Esophagus (tissue), 2 donors: ENCODE measurements at regions not wholly inside any gene's neighbourhood (a gene's known extent, or its start where the extent isn't known, plus 50 kb on each side); places are given as distances from the start of the nearest gene placed in this dataset.

Experiments used
- H3K27ac ChIP-seq, 2 donors: one replicate each; pipeline ENCODE4 v1.5.1; 2013; ENCODE audit warnings: low read depth in 2 of 2, mild to moderate bottlenecking in 2 of 2, inconsistent platforms in 1 of 2, low read length in 1 of 2, moderate library complexity in 1 of 2
- H3K27me3 ChIP-seq, 2 donors: one replicate each; pipeline ENCODE4 v1.6.1; 2013; ENCODE audit warnings: low read length in 2 of 2, control low read depth in 1 of 2, mild to moderate bottlenecking in 1 of 2; ENCODE audit not compliant: insufficient read depth in 2 of 2, control insufficient read depth in 1 of 2
- H3K36me3 ChIP-seq, 2 donors: one replicate each; pipeline ENCODE4 v1.6.1; 2013; ENCODE audit warnings: low read length in 1 of 2; ENCODE audit not compliant: control insufficient read depth in 2 of 2, insufficient read depth in 2 of 2
- H3K4me1 ChIP-seq, 2 donors: one replicate each; pipeline ENCODE4 v1.6.1; 2013; ENCODE audit warnings: low read length in 1 of 2; ENCODE audit not compliant: control insufficient read depth in 2 of 2, insufficient read depth in 2 of 2
- H3K4me3 ChIP-seq, 2 donors: one replicate each; pipeline ENCODE4 v1.5.1; 2013; ENCODE audit warnings: low read length in 2 of 2, mild to moderate bottlenecking in 2 of 2, low read depth in 1 of 2, moderate library complexity in 1 of 2
- H3K9me3 ChIP-seq, 2 donors: one replicate each; pipeline ENCODE4 v1.6.1; 2013; ENCODE audit warnings: mild to moderate bottlenecking in 2 of 2, low read depth in 1 of 2, low read length in 1 of 2, moderate library complexity in 1 of 2; ENCODE audit not compliant: control insufficient read depth in 2 of 2, insufficient read depth in 1 of 2
- WGBS, 2 donors: extraction: QIAGEN DNeasy Blood & Tissue Kit; methylation state at CpG; one replicate each; pipeline ENCODE4 v1.1.7; 2013; 5-methylcytosine and 5-hydroxymethylcytosine counted together
- donor health status: healthy with polysubstance abuse.
- donor health status: Bipolar disorder and iron deficiency.

DNA sequence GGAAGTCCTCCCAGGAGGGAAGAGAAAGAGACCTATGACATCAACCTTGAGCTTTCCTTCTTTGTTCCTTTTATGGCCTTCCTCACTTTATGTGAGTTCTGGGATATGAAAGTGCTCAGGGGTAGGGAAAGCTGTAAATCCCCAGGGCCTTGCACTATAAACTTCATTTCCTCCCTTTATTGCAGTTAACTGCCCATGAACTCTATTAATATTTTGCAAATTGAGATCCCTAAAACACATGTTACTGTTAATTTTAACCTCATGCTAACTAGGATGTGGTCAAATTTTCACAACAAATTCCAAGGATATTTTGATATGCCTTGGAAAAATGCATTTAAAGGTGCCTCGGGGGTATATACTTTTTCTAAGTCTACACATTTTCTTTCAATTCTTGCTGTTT, 359.9 kb downstream of the OSR1 start:
- no peaks in the 10 kb centered on the region for H3K4me1 ChIP-seq
- no peaks in the 10 kb centered on the region for H3K27me3 ChIP-seq
- H3K9me3 ChIP-seq = no peaks in the 10 kb centered on the region
- H3K27ac ChIP-seq = no peak overlapping the region
- no peak overlapping the region for H3K4me3 ChIP-seq
- no peaks in the 10 kb centered on the region for H3K36me3 ChIP-seq
- 71 to 90% methylated on average over 1 of the region's 1 CpG for WGBS, 2 donors

GRCh38 chr2:18993756-18994338, 364.6 kb downstream of the OSR1 start:
- WGBS, 2 donors = 97% methylated on average over 3 of the region's 3 CpGs
- H3K4me3 ChIP-seq = no peak overlapping the region
- H3K36me3 ChIP-seq = no peaks in the 10 kb centered on the region
- peaks cover 0 to 3% of the 10 kb centered on the region in 2 donors for H3K4me1 ChIP-seq
- H3K9me3 ChIP-seq = no peaks in the 10 kb centered on the region
- no peaks in the 10 kb centered on the region for H3K27me3 ChIP-seq
- no peak overlapping the region for H3K27ac ChIP-seq

DNA sequence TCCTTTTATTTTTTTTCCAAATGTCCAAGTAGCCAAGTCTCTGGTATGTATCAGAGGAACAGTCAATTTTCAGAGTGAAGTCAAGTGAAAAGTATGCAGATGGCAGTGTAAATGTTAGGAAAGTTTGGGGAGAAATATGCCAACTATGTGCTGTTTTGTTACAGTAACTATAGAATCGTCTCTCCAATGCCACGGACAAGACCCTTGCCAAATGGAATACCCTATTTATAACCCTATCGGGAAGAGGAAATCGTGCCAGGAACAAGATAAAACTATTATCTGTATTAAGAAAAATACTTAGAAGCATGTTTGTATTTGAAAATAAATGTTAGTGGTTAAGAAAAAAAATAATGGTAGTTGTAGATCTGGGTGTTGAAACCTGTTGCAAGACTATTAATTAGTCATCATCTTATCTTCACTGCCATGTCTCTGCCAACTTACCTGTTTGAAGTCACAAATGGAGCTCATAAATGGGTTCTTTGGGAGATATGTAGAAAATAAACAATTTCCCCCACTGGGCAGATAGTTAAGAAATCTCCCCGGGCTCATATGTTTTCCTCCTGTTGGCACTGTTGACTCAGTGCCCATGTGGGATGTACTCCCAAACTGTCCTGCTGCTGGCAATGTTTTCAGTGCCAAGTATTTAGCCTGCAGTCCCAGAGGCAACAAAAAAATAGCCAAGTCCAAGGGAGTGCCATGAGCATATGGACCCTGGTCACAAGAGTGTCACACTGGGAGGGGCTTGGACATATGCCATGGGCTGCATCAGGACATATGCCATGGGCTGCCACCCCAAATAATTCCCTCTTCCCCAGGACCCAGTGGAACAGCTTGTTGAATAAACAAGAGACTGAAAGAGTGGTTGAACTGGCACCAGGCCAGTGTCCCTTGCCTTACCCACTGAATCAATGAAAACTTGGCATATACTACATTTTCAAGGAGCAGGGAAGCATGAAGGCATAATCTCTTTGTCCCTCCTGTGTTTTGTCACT, 366.9 kb downstream of the OSR1 start:
- Histone ChIP-seq H3K4me1 (peaks cover 0 to 3% of the 10 kb centered on the region in 2 donors), H3K9me3 (no peaks in the 10 kb centered on the region), H3K4me3 (no peak overlapping the region), H3K36me3 (no peaks in the 10 kb centered on the region), H3K27ac (no peak overlapping the region), H3K27me3 (no peaks in the 10 kb centered on the region)
- WGBS, 2 donors = 25 to 27% methylated on average over 5 of the region's 5 CpGs

DNA sequence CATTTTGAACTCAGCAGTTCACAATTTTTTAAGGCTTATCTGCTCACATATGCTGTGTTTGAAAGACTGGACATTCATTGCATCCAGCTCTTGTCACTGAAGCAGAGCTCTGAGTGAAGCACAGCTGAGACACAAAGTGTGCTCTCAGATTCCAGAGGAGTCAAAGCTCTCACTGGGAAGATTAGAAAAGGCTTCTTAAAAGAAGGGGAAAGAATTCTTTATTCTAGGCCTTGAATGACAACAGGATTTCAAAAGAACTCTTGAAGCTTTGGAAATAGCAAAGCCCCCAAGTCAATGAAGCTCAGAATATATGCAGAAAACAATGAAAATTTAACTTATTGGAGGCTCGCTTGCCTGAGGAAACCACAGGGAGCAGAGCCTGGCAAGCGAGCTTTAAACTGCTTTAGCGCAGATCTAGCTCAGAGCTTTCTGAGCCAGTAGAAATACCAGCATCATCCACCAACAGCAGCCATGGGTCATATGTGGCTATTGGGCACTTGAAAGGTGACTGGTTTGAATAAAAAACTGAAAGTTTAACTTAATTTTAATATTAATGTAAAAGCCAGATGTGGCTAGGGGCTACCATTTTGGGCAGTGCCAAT, 369.7 kb downstream of the OSR1 start:
- peaks cover 0 to 3% of the 10 kb centered on the region in 2 donors for H3K4me1 ChIP-seq
- 90 to 91% methylated on average over 3 of the region's 3 CpGs for WGBS, 2 donors
- no peaks in the 10 kb centered on the region for H3K36me3 ChIP-seq
- H3K27me3 ChIP-seq = no peaks in the 10 kb centered on the region
- no peak overlapping the region for H3K27ac ChIP-seq
- H3K4me3 ChIP-seq = no peak overlapping the region
- H3K9me3 ChIP-seq = no peaks in the 10 kb centered on the region

DNA sequence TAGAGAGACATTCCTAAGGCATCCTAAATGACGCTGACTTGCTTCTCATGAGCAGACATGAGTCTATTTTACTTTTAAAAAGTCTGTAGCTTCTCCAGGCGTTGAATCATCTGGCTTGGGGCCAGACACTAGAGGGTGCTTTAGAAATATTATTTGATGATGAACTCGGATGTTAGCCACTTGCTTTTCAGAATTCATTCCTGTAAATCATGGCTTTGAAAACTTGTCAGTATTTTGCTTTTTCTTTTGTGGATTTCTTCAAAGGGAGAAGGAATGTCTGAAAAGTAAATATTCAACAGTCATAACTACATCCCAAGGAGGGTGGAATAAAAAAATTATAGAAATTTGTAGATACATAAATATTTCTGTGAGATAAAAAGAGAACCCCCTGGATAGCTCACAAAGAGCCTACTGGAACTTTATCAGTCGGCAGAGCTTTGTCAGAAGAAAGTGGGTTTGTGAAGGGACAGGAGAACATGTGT, 370.8 kb downstream of the OSR1 start:
- Histone ChIP-seq H3K9me3 (no peaks in the 10 kb centered on the region), H3K4me1 (peaks cover 0 to 3% of the 10 kb centered on the region in 2 donors), H3K27me3 (no peaks in the 10 kb centered on the region), H3K36me3 (no peaks in the 10 kb centered on the region), H3K27ac (no peak overlapping the region), H3K4me3 (no peak overlapping the region)
- WGBS, 2 donors = 10 to 21% methylated on average over 4 of the region's 4 CpGs

- no peak overlapping the region for H3K27ac ChIP-seq
- H3K36me3 ChIP-seq = no peaks in the 10 kb centered on the region
- H3K9me3 ChIP-seq = no peaks in the 10 kb centered on the region
- peaks cover 0 to 3% of the 10 kb centered on the region in 2 donors for H3K4me1 ChIP-seq
- 82 to 88% methylated on average over 4 of the region's 4 CpGs for WGBS, 2 donors
- H3K27me3 ChIP-seq = no peaks in the 10 kb centered on the region
- no peak overlapping the region for H3K4me3 ChIP-seq
Observed at GRCh38 chr2:18987016-18987415, 371.4 kb downstream of the OSR1 start.

GRCh38 chr2:18986046-18986445, 372.4 kb downstream of the OSR1 start:
- Histone ChIP-seq H3K4me1 (no peaks in the 10 kb centered on the region), H3K4me3 (no peak overlapping the region), H3K9me3 (no peaks in the 10 kb centered on the region), H3K27me3 (no peaks in the 10 kb centered on the region), H3K36me3 (no peaks in the 10 kb centered on the region), H3K27ac (no peak overlapping the region)

DNA sequence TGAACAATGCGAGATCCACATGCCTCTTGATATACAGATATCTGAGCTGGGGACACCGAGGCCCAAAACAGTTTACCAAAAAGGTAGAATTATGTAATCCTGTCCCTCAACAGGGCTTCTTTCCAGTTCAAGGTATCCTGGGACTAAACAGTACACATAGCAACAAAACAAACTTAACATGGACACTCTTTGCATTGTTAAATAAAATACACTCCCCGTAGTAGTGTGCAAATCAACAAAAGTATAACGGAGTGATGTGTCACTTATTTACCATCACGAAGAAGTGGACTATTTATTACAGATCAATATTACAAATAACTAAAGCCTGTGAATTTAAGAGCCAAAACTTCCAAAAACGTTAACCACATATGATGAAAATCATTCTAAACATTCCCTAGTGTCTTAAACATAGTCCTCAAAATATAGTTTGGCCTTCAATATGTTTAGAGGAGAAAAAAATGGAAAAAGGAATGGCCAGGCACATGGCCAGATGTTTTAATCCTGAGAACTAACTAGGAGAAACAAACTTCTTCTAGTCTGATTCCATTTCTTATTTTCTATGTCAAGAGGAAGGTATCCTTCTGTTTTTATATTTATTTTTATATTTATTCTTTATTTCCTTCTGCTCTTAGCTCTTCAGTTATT, 377.5 kb downstream of the OSR1 start:
- H3K27ac ChIP-seq = no peak overlapping the region
- H3K9me3 ChIP-seq = no peaks in the 10 kb centered on the region
- no peaks in the 10 kb centered on the region for H3K27me3 ChIP-seq
- H3K4me1 ChIP-seq = no peaks in the 10 kb centered on the region
- 73 to 76% methylated on average over 6 of the region's 6 CpGs for WGBS, 2 donors
- no peak overlapping the region for H3K4me3 ChIP-seq
- no peaks in the 10 kb centered on the region for H3K36me3 ChIP-seq

GRCh38 chr2:18980104-18980785, 378.2 kb downstream of the OSR1 start:
- Histone ChIP-seq H3K27me3 (no peaks in the 10 kb centered on the region), H3K27ac (no peak overlapping the region), H3K36me3 (no peaks in the 10 kb centered on the region), H3K4me1 (no peaks in the 10 kb centered on the region), H3K4me3 (no peak overlapping the region), H3K9me3 (no peaks in the 10 kb centered on the region)
- 64 to 69% methylated on average over 5 of the region's 5 CpGs for WGBS, 2 donors
